ENCODE measurements at regions not wholly inside any gene's neighbourhood (a gene's known extent, or its start where the extent isn't known, plus 50 kb on each side); places are given as distances from the start of the nearest gene placed in this dataset.

DNA sequence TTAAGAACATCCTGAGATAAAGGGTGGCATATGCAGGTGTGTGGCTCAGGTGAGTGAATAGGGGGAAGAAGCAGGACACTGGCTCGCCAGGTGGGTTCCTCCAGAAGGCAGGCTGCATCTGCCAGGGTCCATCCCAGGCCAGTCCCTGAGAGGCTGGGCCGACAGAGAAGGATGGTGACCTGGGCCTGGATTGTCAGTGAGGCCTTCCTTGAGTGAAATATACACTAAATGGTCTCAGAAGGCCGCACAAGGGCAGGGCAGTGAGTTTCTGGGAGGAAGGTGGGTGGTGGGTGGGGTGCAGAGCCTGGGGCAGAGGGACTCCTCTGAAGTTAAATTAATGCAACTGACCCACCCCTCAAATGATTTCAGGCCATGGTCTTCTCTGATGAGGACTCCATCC, 182.1 kb downstream of the ANKRD30B start:
- TF ChIP-seq ZNF791 (tag by site-specific recombination; IDR thresholded peaks at IDR 0.05) (no peak), ZNF239 (tag by site-specific recombination; IDR thresholded peaks at IDR 0.05) (no peak), ZNF510 (tag by site-specific recombination; IDR thresholded peaks at IDR 0.05; ENCODE audit: insufficient replicate concordance) (no peak), ZSCAN16 (tag by site-specific recombination; IDR thresholded peaks at IDR 0.05) (no peak), ZNF202 (tag by site-specific recombination; IDR thresholded peaks at IDR 0.05; ENCODE audit: borderline replicate concordance) (no peak), ZNF621 (tag by site-specific recombination; IDR thresholded peaks at IDR 0.05) (no peak), ZNF777 (tag by site-specific recombination; IDR thresholded peaks at IDR 0.05; ENCODE audit: borderline replicate concordance) (no peak), ZNF837 (tag by site-specific recombination; IDR thresholded peaks at IDR 0.05) (no peak)
- TF ChIP-seq, protein P1, sequence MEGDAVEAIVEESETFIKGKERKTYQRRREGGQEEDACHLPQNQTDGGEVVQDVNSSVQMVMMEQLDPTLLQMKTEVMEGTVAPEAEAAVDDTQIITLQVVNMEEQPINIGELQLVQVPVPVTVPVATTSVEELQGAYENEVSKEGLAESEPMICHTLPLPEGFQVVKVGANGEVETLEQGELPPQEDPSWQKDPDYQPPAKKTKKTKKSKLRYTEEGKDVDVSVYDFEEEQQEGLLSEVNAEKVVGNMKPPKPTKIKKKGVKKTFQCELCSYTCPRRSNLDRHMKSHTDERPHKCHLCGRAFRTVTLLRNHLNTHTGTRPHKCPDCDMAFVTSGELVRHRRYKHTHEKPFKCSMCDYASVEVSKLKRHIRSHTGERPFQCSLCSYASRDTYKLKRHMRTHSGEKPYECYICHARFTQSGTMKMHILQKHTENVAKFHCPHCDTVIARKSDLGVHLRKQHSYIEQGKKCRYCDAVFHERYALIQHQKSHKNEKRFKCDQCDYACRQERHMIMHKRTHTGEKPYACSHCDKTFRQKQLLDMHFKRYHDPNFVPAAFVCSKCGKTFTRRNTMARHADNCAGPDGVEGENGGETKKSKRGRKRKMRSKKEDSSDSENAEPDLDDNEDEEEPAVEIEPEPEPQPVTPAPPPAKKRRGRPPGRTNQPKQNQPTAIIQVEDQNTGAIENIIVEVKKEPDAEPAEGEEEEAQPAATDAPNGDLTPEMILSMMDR (tag by site-specific recombination; IDR thresholded peaks at IDR 0.05) = no peak
- TF ChIP-seq, protein P2, sequence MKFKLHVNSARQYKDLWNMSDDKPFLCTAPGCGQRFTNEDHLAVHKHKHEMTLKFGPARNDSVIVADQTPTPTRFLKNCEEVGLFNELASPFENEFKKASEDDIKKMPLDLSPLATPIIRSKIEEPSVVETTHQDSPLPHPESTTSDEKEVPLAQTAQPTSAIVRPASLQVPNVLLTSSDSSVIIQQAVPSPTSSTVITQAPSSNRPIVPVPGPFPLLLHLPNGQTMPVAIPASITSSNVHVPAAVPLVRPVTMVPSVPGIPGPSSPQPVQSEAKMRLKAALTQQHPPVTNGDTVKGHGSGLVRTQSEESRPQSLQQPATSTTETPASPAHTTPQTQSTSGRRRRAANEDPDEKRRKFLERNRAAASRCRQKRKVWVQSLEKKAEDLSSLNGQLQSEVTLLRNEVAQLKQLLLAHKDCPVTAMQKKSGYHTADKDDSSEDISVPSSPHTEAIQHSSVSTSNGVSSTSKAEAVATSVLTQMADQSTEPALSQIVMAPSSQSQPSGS (tag by site-specific recombination; IDR thresholded peaks at IDR 0.05; ENCODE audit: low read depth) = no peak
- TF ChIP-seq, protein P3, sequence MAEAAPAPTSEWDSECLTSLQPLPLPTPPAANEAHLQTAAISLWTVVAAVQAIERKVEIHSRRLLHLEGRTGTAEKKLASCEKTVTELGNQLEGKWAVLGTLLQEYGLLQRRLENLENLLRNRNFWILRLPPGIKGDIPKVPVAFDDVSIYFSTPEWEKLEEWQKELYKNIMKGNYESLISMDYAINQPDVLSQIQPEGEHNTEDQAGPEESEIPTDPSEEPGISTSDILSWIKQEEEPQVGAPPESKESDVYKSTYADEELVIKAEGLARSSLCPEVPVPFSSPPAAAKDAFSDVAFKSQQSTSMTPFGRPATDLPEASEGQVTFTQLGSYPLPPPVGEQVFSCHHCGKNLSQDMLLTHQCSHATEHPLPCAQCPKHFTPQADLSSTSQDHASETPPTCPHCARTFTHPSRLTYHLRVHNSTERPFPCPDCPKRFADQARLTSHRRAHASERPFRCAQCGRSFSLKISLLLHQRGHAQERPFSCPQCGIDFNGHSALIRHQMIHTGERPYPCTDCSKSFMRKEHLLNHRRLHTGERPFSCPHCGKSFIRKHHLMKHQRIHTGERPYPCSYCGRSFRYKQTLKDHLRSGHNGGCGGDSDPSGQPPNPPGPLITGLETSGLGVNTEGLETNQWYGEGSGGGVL (tag by site-specific recombination; IDR thresholded peaks at IDR 0.05) = no peak
- TF ChIP-seq, protein P4, sequence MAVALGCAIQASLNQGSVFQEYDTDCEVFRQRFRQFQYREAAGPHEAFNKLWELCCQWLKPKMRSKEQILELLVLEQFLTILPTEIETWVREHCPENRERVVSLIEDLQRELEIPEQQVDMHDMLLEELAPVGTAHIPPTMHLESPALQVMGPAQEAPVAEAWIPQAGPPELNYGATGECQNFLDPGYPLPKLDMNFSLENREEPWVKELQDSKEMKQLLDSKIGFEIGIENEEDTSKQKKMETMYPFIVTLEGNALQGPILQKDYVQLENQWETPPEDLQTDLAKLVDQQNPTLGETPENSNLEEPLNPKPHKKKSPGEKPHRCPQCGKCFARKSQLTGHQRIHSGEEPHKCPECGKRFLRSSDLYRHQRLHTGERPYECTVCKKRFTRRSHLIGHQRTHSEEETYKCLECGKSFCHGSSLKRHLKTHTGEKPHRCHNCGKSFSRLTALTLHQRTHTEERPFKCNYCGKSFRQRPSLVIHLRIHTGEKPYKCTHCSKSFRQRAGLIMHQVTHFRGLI (tag by site-specific recombination; IDR thresholded peaks at IDR 0.05) = no peak
